Subcutaneous abdominal adipose tissue (tissue), 5 donors: ENCODE measurements at regions not wholly inside any gene's neighbourhood (a gene's known extent, or its start where the extent isn't known, plus 50 kb on each side); places are given as distances from the start of the nearest gene placed in this dataset.

Experiments used
- H3K27ac ChIP-seq: one replicate; pipeline ENCODE4 v1.7.0; 2013; ENCODE audit warnings: low read depth, mild to moderate bottlenecking, inconsistent platforms, low read length, moderate library complexity
- H3K27me3 ChIP-seq, 5 donors: one replicate each; pipeline ENCODE4 v1.7.0; 2013; ENCODE audit warnings: low read length in 5 of 5, inconsistent platforms in 1 of 5; ENCODE audit not compliant: control insufficient read depth in 5 of 5, insufficient read depth in 4 of 5
- H3K36me3 ChIP-seq, 5 donors: one replicate each; pipeline ENCODE4 v1.7.0; 2013; ENCODE audit warnings: low read length in 5 of 5; ENCODE audit not compliant: control insufficient read depth in 5 of 5, insufficient read depth in 5 of 5
- H3K4me1 ChIP-seq, 5 donors: one replicate each; pipeline ENCODE4 v1.7.0; 2013; ENCODE audit warnings: low read length in 5 of 5, mild to moderate bottlenecking in 3 of 5, moderate library complexity in 1 of 5; ENCODE audit not compliant: control insufficient read depth in 5 of 5, insufficient read depth in 5 of 5
- H3K4me3 ChIP-seq, 5 donors: one replicate each; pipeline ENCODE4 v1.7.0; 2013; ENCODE audit warnings: low read length in 5 of 5, low read depth in 1 of 5
- H3K9ac ChIP-seq, 5 donors: one replicate each; pipeline ENCODE4 v1.7.0; 2013; ENCODE audit warnings: low read length in 5 of 5, mild to moderate bottlenecking in 4 of 5, moderate library complexity in 3 of 5
- H3K9me3 ChIP-seq, 5 donors: one replicate each; pipeline ENCODE4 v1.7.0; 2013; ENCODE audit warnings: low read length in 5 of 5; ENCODE audit not compliant: control insufficient read depth in 5 of 5
- donor health status: healthy.
- donor health status: healthy.
- donor health status: healthy.
- donor health status: healthy.
- donor health status: healthy.

GRCh38 chr2:239517686-239518085 is 116.9 kb upstream of the HDAC4 start:
- Histone ChIP-seq H3K27ac (no peak overlapping the region), H3K9ac (no peak overlapping the region), H3K9me3 (no peaks in the 10 kb centered on the region), H3K4me3 (no peak overlapping the region), H3K4me1 (peaks cover 0 to 12% (median 9%) of the 10 kb centered on the region in 5 donors), H3K36me3 (no peaks in the 10 kb centered on the region), H3K27me3 (peaks cover 0 to 5% (median 0%) of the 10 kb centered on the region in 5 donors)

GRCh38 chr2:239516954-239517305 is 116.1 kb upstream of the HDAC4 start:
- no peaks in the 10 kb centered on the region for H3K36me3 ChIP-seq

GRCh38 chr2:239516286-239516953 is 115.6 kb upstream of the HDAC4 start:
- Histone ChIP-seq H3K27me3 (peaks cover 0 to 5% (median 0%) of the 10 kb centered on the region in 5 donors), H3K9me3 (peaks cover 0 to 5% (median 0%) of the 10 kb centered on the region in 5 donors), H3K36me3 (no peaks in the 10 kb centered on the region), H3K9ac (no peak overlapping the region), H3K4me1 (peaks cover 0 to under 1% (median 0%) of the 10 kb centered on the region in 5 donors), H3K27ac (no peak overlapping the region), H3K4me3 (no peak overlapping the region)

More at GRCh38 chr2:239516954-239517305, 116.1 kb upstream of the HDAC4 start:
- no peak overlapping the region for H3K27ac ChIP-seq
- H3K4me3 ChIP-seq, result no peak overlapping the region
- H3K9ac ChIP-seq, result no peak overlapping the region
- peaks cover 0 to 5% (median 4%) of the 10 kb centered on the region in 5 donors for H3K4me1 ChIP-seq
- peaks cover 0 to 3% (median 0%) of the 10 kb centered on the region in 5 donors for H3K9me3 ChIP-seq
- peaks cover 0 to 5% (median 0%) of the 10 kb centered on the region in 5 donors for H3K27me3 ChIP-seq

DNA sequence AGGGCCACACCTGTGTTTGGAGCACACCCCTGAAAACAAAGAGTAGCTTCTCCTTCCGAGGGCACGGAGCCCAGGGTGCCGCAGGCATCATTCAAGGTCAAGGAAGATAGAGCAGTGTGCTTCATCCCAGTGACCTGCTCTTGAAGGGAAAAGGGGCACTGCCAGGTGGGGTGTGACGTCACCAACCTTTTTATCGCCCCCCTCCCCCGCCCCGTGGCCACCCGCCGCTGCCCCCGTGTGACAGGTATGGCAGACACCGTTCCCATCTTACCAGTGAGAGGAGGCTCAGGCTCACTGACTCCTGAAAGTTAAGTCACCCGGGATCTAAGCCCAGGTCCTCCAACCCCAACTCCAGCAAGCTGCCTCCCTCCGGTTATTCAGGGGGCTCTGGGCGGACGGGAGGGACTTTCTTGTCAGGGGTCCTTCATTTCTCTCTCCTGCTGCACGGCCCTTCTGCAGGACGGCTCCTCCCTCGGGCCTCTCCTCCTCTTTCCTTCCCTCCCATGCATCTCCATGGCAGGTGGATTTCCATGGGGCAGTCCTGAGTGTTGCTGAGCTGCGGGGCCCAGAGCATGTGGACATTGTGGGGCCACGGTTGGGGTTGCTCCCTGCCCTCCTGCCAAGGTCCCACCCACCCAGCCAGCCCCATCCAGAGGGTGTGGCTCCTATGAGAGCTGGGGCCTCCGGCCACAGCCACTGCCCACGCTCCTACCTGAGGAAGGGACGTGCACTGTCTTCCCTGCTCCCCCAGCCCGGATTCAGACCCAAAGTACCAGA is 114.1 kb upstream of the HDAC4 start:
- no peaks in the 10 kb centered on the region for H3K4me1 ChIP-seq
- no peak overlapping the region for H3K27ac ChIP-seq
- H3K9me3 ChIP-seq, result peaks cover 0 to 5% (median 0%) of the 10 kb centered on the region in 5 donors
- no peak overlapping the region for H3K9ac ChIP-seq
- no peak overlapping the region for H3K4me3 ChIP-seq
- H3K27me3 ChIP-seq, result peaks cover 0 to 5% (median 0%) of the 10 kb centered on the region in 5 donors
- no peaks in the 10 kb centered on the region for H3K36me3 ChIP-seq

DNA sequence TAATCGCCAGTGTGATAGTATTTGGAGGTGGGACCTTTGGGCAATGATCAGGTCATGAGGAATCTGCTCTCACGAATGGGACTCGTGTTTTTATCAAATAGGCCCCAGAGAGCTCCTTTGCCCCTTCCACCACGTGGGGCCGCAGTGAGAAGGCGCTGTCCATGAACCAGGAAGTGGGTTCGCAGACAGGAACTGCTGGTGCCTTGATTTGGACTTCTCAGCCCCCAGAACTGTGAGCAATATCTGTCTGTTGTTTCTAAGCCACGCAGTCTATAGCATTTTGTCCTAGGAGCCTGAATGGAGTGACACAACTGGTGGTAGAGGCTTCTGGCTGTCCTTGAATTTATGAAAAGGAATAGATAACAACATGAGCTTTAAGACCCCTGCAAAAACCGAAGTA is 111.2 kb upstream of the HDAC4 start:
- peaks cover 0 to 4% (median 0%) of the 10 kb centered on the region in 5 donors for H3K27me3 ChIP-seq
- no peaks in the 10 kb centered on the region for H3K36me3 ChIP-seq
- peaks cover 0 to 5% (median 0%) of the 10 kb centered on the region in 5 donors for H3K9me3 ChIP-seq
- H3K4me1 ChIP-seq, result no peaks in the 10 kb centered on the region
- no peak overlapping the region for H3K27ac ChIP-seq
- no peak overlapping the region for H3K9ac ChIP-seq
- H3K4me3 ChIP-seq, result no peak overlapping the region

GRCh38 chr2:239509373-239510143 is 108.7 kb upstream of the HDAC4 start:
- Histone ChIP-seq H3K36me3 (no peaks in the 10 kb centered on the region), H3K9me3 (peaks cover 0 to 5% (median 0%) of the 10 kb centered on the region in 5 donors), H3K27ac (no peak overlapping the region), H3K4me1 (no peaks in the 10 kb centered on the region), H3K27me3 (peaks cover 0 to 4% (median 0%) of the 10 kb centered on the region in 5 donors), H3K9ac (no peak overlapping the region), H3K4me3 (no peak overlapping the region)

DNA sequence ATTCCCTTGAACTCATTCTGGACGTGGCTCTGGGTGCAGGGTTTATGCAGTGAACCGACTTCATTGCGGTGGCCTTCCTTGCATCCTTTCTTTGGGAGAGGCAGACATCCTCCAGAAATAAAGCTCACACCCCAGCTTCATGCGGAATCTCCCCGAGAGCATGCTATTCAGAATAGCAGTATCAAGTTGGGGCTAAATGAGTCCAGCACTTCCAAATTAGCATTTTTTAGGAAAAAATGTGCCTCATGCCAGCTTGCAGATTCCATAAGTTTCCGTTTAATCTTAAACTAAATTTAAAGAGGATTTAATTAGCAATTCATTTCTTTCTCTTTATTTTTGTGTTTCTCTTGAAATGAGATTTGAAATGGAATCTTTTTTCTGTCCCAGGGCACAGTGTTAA is 107.4 kb upstream of the HDAC4 start:
- Histone ChIP-seq H3K36me3 (no peaks in the 10 kb centered on the region), H3K27ac (no peak overlapping the region), H3K4me1 (no peaks in the 10 kb centered on the region), H3K9me3 (peaks cover 0 to 5% (median 0%) of the 10 kb centered on the region in 5 donors), H3K27me3 (peaks cover 0 to 6% (median 0%) of the 10 kb centered on the region in 5 donors), H3K9ac (no peak overlapping the region), H3K4me3 (no peak overlapping the region)

GRCh38 chr2:239507576-239508258 is 106.9 kb upstream of the HDAC4 start:
- Histone ChIP-seq H3K9ac (no peak overlapping the region), H3K27ac (no peak overlapping the region), H3K36me3 (no peaks in the 10 kb centered on the region), H3K27me3 (peaks cover 0 to 6% (median 0%) of the 10 kb centered on the region in 5 donors), H3K4me1 (no peaks in the 10 kb centered on the region), H3K9me3 (peaks cover 0 to 5% (median 0%) of the 10 kb centered on the region in 5 donors), H3K4me3 (no peak overlapping the region)

GRCh38 chr2:239506961-239507360 is 106.1 kb upstream of the HDAC4 start:
- Histone ChIP-seq H3K9ac (no peak overlapping the region), H3K9me3 (peaks cover 0 to 1% (median 0%) of the 10 kb centered on the region in 5 donors), H3K27me3 (peaks cover 0 to 9% (median 0%) of the 10 kb centered on the region in 5 donors), H3K36me3 (no peaks in the 10 kb centered on the region), H3K4me1 (no peaks in the 10 kb centered on the region), H3K27ac (no peak overlapping the region), H3K4me3 (no peak overlapping the region)
